T-helper 22 cell (primary cell): ENCODE measurements at regions not wholly inside any gene's neighbourhood (a gene's known extent, or its start where the extent isn't known, plus 50 kb on each side); places are given as distances from the start of the nearest gene placed in this dataset.

Experiments
- DNase-seq: peaks from one replicate; pipeline ENCODE4 v3.0.0-alpha.2; 2020; ENCODE audit warnings: low read depth

- DNase-seq: no peak
Observed at GRCh38 chr10:123409426-123409825, 255.2 kb downstream of the BUB3 start.

- no peak for DNase-seq
Observed at GRCh38 chr10:123409884-123410283, 255.7 kb downstream of the BUB3 start.

DNA sequence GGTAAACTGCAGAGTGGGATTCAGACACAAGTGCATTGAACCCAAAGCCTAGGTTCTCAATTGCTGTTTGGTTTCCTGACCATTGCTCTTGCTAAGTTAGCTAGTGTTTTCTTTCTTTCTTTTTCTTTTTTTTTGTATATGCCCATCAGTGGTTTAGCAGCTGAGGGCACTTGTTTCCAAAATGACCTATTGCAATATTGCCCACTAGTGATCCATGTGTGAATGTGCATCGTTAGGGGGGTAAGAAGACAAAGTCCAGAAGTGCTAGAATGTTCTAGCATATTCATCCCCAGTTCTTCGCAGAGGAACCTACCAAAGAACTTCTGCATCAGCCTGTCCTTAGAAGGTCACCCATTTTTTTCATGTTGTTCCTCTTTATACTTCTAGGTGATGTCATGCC is 252.8 kb upstream of the GPR26 start:
- DNase-seq: no peak

- DNase-seq: no peak
Observed at GRCh38 chr10:123415523-123415922, 250.6 kb upstream of the GPR26 start.

GRCh38 chr10:123417414-123417813 is 248.7 kb upstream of the GPR26 start:
- no peak for DNase-seq

- DNase-seq: no peak
Observed at GRCh38 chr10:123421461-123421860, 244.7 kb upstream of the GPR26 start.

- DNase-seq: no peak
Observed at GRCh38 chr10:123422261-123422660, 243.9 kb upstream of the GPR26 start.

GRCh38 chr10:123424537-123424936 is 241.6 kb upstream of the GPR26 start:
- no peak for DNase-seq

GRCh38 chr10:123425680-123426079 is 240.5 kb upstream of the GPR26 start:
- no peak for DNase-seq

- DNase-seq: no peak
Observed at GRCh38 chr10:123427165-123427786, 238.9 kb upstream of the GPR26 start.

GRCh38 chr10:123428391-123428790 is 237.8 kb upstream of the GPR26 start:
- no peak for DNase-seq

DNA sequence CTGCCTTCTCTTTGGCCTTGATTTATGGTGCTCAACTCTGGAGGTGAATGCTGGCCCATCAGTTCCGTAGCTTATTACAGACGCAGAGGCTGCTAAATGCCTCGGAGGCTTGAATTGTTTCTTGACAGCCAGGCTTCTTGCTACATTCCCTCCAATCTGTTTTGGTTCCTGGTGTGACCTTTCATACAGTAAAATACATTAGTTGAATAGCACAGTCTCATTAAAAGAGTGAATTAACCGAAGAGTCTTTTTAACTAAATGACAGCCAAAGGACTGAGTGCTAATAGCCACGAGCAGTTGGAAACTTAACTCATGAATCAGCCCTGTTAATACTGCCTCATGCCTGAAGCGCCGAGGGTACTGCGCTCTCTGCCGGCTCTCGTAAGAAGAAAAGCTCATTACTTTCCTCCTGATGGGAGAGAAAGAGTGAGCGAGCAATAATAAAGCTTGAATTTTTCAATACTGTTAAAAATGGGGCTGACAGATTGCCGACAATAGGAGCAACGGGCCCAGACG is 236.4 kb upstream of the GPR26 start:
- no peak for DNase-seq

DNA sequence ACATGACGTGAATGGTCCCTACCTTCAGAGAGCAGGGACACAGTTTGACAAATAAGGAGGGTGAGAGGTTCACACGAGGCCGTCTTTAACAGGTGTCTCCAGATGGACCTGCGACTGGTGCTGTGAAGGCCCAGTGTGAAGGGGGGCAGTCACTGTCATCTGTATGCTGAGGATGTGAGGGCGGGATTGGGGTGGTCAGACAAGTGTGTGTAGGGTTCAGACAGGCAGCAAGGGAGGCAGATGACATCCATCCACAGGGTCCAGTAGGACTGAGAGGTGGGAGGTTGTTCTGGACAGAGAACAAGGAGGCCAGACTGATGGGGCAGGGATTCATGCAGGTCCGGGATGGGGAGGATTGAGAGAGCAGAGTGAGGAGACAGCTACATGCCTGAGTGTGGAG is 232.6 kb upstream of the GPR26 start:
- no peak for DNase-seq

DNA sequence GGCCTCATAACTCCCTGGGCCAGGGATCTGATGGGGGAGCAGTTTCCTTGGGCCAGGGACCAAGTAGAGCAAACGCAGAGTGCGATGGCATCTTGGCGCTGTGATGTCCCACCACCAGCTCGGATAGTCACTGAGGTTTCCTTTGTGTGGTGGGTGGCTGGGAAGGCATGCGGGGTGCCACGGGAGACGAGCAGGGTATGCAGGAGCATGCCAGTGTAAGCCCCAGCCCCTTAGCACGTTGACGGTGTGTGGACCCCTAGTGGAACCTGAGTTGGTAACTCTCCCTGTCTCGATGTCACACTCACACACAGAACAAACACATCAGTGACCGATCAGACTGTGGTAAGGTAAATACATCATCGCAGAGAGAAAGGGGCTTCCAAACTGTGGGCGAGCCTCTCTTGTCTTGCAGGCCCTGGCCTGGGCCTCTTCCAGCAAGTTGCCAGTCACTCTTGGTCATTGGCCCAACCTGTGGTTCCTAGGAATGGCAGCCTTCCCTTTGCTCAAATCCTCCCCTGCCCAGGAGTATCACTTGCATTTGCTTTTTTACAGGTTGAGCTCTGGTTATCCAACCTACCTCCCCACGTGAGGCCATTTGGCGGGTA is 231.6 kb upstream of the GPR26 start:
- no peak for DNase-seq

DNA sequence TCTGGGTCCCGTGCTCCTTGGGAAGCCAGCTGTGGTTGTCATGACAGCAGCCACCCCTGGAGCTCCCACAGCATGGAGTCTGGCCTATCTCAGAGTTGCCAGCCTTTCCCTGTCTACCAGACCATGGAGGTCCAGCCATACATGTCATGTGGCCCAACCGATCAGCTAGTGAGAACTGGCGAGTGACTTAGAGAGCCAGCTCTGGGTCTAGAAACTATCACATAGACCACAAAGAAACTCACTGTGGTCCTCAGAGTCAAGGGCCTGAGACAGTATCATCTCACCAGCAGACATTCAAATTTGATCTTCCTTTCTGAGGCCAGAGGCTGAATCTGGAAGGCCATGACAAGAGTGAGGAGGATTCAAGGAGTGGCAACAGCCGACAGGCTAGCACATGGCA is 223.3 kb upstream of the GPR26 start:
- DNase-seq: no peak

DNA sequence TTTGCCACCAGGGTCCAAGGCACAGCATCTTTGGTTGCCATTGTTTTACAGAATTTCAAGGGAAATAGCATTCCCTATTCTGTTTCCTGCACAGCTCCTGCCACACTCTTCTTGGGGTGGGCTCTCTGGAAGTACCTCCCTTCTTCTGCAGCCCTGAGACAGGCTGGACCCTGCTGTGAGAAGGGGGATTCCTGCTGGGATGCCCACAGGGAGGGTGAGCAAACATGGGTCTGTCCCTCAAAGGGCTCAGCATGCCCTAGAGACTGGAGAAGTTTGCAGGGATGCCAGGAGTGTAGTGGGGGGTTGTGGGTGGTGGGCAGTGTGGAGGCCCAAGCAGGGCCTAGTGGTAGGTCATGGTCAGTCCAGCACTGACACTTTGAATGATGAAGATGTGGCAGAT is 222.2 kb upstream of the GPR26 start:
- no peak for DNase-seq

- no peak for DNase-seq
Observed at GRCh38 chr10:123445261-123445775, 220.8 kb upstream of the GPR26 start.

- DNase-seq: no peak
Observed at GRCh38 chr10:123446449-123447156, 219.6 kb upstream of the GPR26 start.

DNA sequence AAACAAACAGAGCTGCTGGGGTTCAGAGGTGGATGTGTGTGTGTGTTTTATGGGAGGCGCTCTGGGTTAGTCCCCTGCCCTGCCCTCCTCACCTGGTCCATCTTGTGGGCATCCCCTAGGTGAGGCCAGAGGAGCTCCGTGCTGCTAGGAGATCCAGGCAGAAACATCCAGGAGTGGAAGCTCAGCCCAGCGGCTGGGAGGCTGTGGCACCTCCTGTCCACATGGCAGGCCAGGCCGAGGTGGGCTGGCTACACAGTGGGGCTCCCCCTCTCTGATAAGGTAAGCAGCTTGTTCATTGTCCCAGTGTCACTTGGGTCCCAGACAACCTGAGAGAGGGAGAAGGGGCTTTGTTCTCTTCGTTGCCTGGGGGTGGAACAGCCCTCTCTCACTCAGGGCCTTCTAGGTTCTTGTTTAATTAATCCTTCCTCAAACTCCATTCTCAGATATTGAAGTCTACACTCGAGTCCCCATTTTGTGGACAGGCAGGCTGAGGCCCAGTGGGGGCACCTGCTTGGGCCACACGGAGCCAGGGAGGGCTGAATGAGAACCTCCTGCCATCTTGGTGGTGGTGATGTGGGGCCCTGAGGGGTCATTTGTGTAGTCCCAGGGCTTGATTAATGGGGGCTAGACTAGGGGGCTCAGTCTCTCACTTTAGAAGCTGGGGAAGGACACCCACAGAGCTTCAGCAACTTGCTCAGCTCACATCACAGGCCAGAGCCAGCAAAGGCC is 216.8 kb upstream of the GPR26 start:
- no peak for DNase-seq

GRCh38 chr10:123450956-123451605 is 215.1 kb upstream of the GPR26 start:
- DNase-seq: no peak

- DNase-seq: no peak
Observed at GRCh38 chr10:123451618-123452245, 214.4 kb upstream of the GPR26 start.
